ENCODE measurements at regions not wholly inside any gene's neighbourhood (a gene's known extent, or its start where the extent isn't known, plus 50 kb on each side); places are given as distances from the start of the nearest gene placed in this dataset.

DNA sequence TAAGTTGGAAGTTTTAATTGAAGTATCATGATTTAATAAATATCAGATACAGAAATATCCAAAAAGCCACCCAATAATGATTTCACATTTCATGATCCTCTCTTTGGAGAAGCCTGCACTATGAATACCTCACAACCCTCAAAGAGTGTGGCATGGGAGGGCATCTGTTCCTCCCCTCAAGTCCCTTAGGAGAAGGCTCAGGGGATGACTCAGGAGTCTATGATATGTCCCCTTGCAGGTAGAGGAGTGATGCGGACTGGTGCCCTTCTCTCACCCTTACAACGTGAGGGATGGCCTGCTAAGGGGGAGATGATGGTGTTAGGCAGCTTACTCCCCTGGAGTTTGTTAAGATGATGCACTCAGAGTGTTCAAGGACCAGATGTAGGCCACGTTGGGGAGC, 303.3 kb upstream of the DUSP10 start:
- Histone ChIP-seq H3K36me3 (ENCODE audit: control insufficient read depth in 2 of 2, insufficient read depth in 2 of 2, low read length in 2 of 2) (no peaks in the 10 kb centered on the region), H3K4me3 (ENCODE audit: low read length in 2 of 2) (no peak overlapping the region), H3K9me3 (ENCODE audit: control insufficient read depth in 2 of 2, low read length in 2 of 2) (no peaks in the 10 kb centered on the region), H3K4me1 (ENCODE audit: control insufficient read depth, insufficient read depth, low read length) (peaks cover 39% of the 10 kb centered on the region), H3K27me3 (ENCODE audit: control insufficient read depth in 1 of 2, insufficient read depth in 2 of 2, low read length in 2 of 2) (no peaks in the 10 kb centered on the region), H3K27ac (ENCODE audit: low read length) (peak overlapping the region; percentile 37), H3K9ac (ENCODE audit: low read length in 2 of 2) (no peak overlapping the region)

DNA sequence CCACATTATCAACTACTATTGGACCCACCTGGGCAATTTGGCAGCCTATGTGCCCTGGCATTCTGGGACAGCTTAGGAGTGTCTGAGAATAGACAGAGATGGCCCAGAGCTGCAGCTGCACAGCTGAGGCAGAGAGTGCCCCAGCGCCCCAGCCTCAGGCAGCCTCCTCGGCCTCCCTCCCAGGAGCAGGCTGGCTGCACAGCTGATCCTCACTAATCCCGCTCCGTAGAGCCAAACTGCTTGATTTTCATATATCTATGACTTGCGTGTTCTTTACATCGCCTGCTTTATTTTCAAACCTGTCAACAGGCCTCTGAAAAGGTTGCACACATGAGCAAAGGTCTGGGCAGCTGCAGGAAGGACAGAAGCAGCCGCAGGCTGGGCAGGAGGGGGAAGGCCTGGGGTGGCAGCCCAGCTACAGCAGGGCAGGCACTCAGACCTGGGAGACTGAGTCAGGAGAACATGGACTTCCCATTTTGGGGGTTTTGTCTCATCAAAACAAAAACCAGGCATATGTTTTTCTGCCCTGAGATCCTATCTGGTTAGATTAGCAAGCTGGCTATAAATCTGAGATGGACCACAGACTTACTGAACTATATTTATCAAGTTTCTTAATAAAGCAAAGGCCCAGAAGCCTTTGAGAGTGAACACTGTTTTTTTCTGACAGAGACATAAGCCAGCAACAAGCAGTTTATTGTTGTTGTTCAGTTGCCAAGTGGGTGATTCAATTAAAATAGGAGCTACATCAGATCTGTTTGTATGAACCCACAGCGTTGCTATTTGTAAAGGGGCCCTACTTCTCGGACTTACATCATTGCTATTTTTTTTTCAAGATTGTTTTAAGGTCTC, 301.8 kb upstream of the DUSP10 start:
- no peak overlapping the region for H3K4me3 ChIP-seq (ENCODE audit: low read length in 2 of 2)
- H3K27ac ChIP-seq (ENCODE audit: low read length) = peak overlapping the region; percentile 92
- H3K36me3 ChIP-seq (ENCODE audit: control insufficient read depth in 2 of 2, insufficient read depth in 2 of 2, low read length in 2 of 2) = no peaks in the 10 kb centered on the region
- H3K9ac ChIP-seq (ENCODE audit: low read length in 2 of 2) = peak overlapping the region; percentile 34 to 55
- H3K4me1 ChIP-seq (ENCODE audit: control insufficient read depth, insufficient read depth, low read length) = peaks cover 42% of the 10 kb centered on the region
- no peaks in the 10 kb centered on the region for H3K9me3 ChIP-seq (ENCODE audit: control insufficient read depth in 2 of 2, low read length in 2 of 2)
- no peaks in the 10 kb centered on the region for H3K27me3 ChIP-seq (ENCODE audit: control insufficient read depth in 1 of 2, insufficient read depth in 2 of 2, low read length in 2 of 2)

DNA sequence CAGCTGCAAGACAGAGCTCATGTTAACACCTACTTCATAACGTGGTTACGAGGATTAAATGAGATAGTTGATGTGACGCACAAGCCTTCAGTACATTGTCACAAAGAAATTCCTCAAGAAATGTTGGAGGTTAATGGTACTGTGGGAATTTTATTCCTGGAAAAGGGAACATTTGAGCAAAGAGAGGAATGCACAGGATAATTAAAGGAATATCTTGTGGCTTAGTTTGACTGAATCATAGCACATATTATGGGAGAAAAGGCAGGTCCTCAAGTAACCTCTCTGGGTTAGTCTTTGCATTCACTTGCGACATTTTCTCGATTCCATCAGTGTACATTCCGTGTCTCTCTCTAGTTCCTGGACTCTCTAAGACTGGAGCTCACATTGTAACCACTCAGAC, 300.2 kb upstream of the DUSP10 start:
- H3K9me3 ChIP-seq (ENCODE audit: control insufficient read depth in 2 of 2, low read length in 2 of 2) = no peaks in the 10 kb centered on the region
- H3K4me3 ChIP-seq (ENCODE audit: low read length in 2 of 2) = no peak overlapping the region
- H3K4me1 ChIP-seq (ENCODE audit: control insufficient read depth, insufficient read depth, low read length) = peaks cover 42% of the 10 kb centered on the region
- H3K27me3 ChIP-seq (ENCODE audit: control insufficient read depth in 1 of 2, insufficient read depth in 2 of 2, low read length in 2 of 2) = no peaks in the 10 kb centered on the region
- no peak overlapping the region for H3K27ac ChIP-seq (ENCODE audit: low read length)
- H3K9ac ChIP-seq (ENCODE audit: low read length in 2 of 2) = no peak overlapping the region
- no peaks in the 10 kb centered on the region for H3K36me3 ChIP-seq (ENCODE audit: control insufficient read depth in 2 of 2, insufficient read depth in 2 of 2, low read length in 2 of 2)

DNA sequence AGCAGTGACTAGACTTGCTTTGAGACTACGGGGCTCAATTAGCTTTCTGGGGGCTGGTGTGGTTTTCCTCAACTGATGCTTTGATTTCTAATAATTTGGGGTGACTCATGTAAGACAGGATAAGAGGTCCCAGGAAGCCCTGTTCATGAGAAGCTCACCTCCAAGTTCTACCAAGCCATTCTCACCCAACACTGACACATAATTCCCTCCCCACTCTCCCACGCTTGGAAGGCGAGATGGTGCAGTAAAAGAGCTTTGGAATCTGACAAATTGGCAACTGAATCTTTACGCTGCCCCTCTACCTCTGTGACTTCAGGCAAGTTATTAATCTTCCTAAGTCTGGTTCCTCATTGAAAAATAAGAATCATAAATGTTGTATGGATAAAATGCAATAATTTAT, 299.1 kb upstream of the DUSP10 start:
- no peaks in the 10 kb centered on the region for H3K36me3 ChIP-seq (ENCODE audit: control insufficient read depth in 2 of 2, insufficient read depth in 2 of 2, low read length in 2 of 2)
- no peaks in the 10 kb centered on the region for H3K27me3 ChIP-seq (ENCODE audit: control insufficient read depth in 1 of 2, insufficient read depth in 2 of 2, low read length in 2 of 2)
- H3K4me1 ChIP-seq (ENCODE audit: control insufficient read depth, insufficient read depth, low read length) = peaks cover 42% of the 10 kb centered on the region
- H3K9me3 ChIP-seq (ENCODE audit: control insufficient read depth in 2 of 2, low read length in 2 of 2) = no peaks in the 10 kb centered on the region
- H3K9ac ChIP-seq (ENCODE audit: low read length in 2 of 2) = no peak overlapping the region
- no peak overlapping the region for H3K27ac ChIP-seq (ENCODE audit: low read length)
- no peak overlapping the region for H3K4me3 ChIP-seq (ENCODE audit: low read length in 2 of 2)

DNA sequence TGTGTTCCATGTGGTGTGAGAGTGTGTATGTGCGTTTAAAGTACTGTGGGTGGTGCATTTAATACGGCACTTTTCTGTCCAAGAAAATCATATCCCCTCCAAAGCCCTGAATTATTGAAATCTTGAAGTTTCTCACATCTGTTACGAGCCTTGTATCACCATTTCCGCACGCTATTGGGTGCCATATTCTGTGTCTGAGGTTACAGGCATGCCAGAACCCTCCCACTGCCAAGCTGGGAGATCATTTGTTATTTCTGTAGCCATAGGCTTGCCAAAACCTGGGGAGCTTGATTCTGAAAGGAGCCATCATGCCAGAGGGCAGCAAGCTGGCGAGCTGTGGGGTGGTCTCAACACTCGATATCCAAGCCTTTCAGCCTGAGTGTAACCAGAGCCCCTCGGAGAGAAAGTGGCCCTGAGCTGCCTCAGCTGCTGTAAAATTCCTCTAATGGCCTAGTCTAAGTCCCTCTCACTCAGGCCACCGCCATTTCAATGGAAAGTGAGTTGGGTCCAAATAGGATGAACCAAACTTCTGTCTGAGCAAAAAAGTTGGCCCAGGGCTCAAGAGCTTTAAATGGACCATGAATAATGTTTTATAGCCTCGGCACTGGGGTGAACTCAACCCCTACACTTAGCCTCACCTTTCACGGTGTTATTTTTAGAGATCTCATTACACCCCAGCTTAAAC, 298.4 kb upstream of the DUSP10 start:
- Histone ChIP-seq H3K27me3 (ENCODE audit: control insufficient read depth in 1 of 2, insufficient read depth in 2 of 2, low read length in 2 of 2) (no peaks in the 10 kb centered on the region), H3K36me3 (ENCODE audit: control insufficient read depth in 2 of 2, insufficient read depth in 2 of 2, low read length in 2 of 2) (no peaks in the 10 kb centered on the region), H3K9me3 (ENCODE audit: control insufficient read depth in 2 of 2, low read length in 2 of 2) (no peaks in the 10 kb centered on the region), H3K9ac (ENCODE audit: low read length in 2 of 2) (no peak overlapping the region), H3K27ac (ENCODE audit: low read length) (no peak overlapping the region), H3K4me3 (ENCODE audit: low read length in 2 of 2) (no peak overlapping the region), H3K4me1 (ENCODE audit: control insufficient read depth, insufficient read depth, low read length) (peaks cover 38% of the 10 kb centered on the region)

DNA sequence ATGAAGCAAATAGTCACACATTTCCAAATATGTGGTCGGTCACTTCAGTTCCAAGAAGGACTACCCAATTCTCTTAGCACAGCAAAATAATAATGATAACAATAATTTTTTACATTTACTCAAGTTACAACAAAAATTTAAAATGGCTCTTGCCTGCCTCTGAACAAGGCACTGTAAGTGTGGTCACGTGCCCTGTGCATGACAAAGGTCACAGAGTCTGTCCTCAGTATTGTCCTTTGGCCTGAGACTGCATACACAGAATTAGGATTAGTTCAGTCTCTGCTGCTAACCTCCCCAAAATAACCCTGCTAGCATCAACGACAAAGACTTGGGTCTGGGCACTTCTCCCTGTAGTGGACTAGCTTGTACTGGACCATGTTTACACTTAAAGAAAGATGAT, 297.1 kb upstream of the DUSP10 start:
- no peak overlapping the region for H3K9ac ChIP-seq (ENCODE audit: low read length in 2 of 2)
- H3K36me3 ChIP-seq (ENCODE audit: control insufficient read depth in 2 of 2, insufficient read depth in 2 of 2, low read length in 2 of 2) = no peaks in the 10 kb centered on the region
- no peak overlapping the region for H3K27ac ChIP-seq (ENCODE audit: low read length)
- H3K27me3 ChIP-seq (ENCODE audit: control insufficient read depth in 1 of 2, insufficient read depth in 2 of 2, low read length in 2 of 2) = no peaks in the 10 kb centered on the region
- H3K4me3 ChIP-seq (ENCODE audit: low read length in 2 of 2) = no peak overlapping the region
- peaks cover 28% of the 10 kb centered on the region for H3K4me1 ChIP-seq (ENCODE audit: control insufficient read depth, insufficient read depth, low read length)
- no peaks in the 10 kb centered on the region for H3K9me3 ChIP-seq (ENCODE audit: control insufficient read depth in 2 of 2, low read length in 2 of 2)

DNA sequence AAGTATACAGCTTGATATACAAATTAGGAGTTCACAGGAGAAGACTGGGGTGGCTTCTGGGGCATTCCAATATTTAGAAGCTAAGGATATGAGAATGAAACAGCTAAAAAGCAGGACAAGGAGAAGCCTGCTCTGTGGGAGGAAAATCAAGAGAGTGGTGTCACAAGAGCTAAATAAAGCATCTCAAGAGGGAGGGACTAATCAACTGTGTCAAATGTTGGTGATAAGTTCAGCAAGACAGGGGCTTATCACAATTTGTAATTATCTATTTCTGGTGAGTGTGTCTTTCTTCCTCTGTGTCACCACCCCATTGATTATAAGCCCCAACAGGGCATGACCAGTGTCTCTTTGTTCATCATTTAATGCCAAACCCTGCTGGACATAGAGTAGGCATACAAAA, 295.8 kb upstream of the DUSP10 start:
- Histone ChIP-seq H3K9ac (ENCODE audit: low read length in 2 of 2) (no peak overlapping the region), H3K36me3 (ENCODE audit: control insufficient read depth in 2 of 2, insufficient read depth in 2 of 2, low read length in 2 of 2) (no peaks in the 10 kb centered on the region), H3K4me3 (ENCODE audit: low read length in 2 of 2) (no peak overlapping the region), H3K9me3 (ENCODE audit: control insufficient read depth in 2 of 2, low read length in 2 of 2) (no peaks in the 10 kb centered on the region), H3K27ac (ENCODE audit: low read length) (no peak overlapping the region), H3K27me3 (ENCODE audit: control insufficient read depth in 1 of 2, insufficient read depth in 2 of 2, low read length in 2 of 2) (no peaks in the 10 kb centered on the region), H3K4me1 (ENCODE audit: control insufficient read depth, insufficient read depth, low read length) (peaks cover 19% of the 10 kb centered on the region)

DNA sequence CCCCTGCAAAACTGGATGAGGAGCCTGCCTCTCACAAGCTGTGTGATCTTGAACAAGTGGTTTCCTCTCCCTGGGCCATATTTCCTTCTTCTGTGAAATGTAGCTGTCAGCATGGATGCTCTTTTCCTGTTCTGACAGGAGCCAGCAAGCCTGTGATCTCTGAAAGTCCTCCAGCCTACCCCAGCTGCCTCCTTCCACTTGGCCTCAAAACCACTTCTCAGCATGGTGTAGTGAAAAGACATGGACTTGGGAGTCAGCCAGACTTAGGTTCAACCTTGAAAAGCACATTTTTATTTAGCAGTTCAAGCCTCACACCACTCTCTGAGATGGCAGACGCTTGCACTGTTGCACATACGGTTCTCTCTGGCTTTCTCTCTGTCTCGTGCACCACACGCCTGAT, 292.9 kb upstream of the DUSP10 start:
- Histone ChIP-seq H3K4me3 (ENCODE audit: low read length in 2 of 2) (no peak overlapping the region), H3K4me1 (ENCODE audit: control insufficient read depth, insufficient read depth, low read length) (peaks cover 6% of the 10 kb centered on the region), H3K36me3 (ENCODE audit: control insufficient read depth in 2 of 2, insufficient read depth in 2 of 2, low read length in 2 of 2) (no peaks in the 10 kb centered on the region), H3K27ac (ENCODE audit: low read length) (no peak overlapping the region), H3K9me3 (ENCODE audit: control insufficient read depth in 2 of 2, low read length in 2 of 2) (no peaks in the 10 kb centered on the region), H3K27me3 (ENCODE audit: control insufficient read depth in 1 of 2, insufficient read depth in 2 of 2, low read length in 2 of 2) (no peaks in the 10 kb centered on the region), H3K9ac (ENCODE audit: low read length in 2 of 2) (no peak overlapping the region)

DNA sequence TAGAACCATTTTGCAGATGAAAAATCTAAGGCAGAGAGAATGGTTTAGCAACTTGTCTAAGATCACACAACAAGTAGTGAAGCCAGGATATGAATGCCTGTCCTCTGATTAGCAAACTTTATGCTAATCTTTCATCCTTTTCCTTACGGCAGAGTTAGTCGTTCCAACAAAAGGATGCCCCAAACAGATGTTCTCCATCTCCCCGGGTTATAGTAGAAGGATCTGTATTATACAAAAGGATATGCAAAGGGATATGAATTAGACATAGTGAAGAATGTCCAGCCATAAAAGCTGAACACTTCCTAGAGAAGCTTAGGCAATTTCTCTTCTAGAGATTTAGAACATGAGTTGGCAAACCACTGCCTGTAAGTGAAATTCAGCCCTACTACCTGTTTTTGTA, 291.6 kb upstream of the DUSP10 start:
- no peak overlapping the region for H3K27ac ChIP-seq (ENCODE audit: low read length)
- H3K4me1 ChIP-seq (ENCODE audit: control insufficient read depth, insufficient read depth, low read length) = peaks cover 3% of the 10 kb centered on the region
- no peak overlapping the region for H3K4me3 ChIP-seq (ENCODE audit: low read length in 2 of 2)
- H3K36me3 ChIP-seq (ENCODE audit: control insufficient read depth in 2 of 2, insufficient read depth in 2 of 2, low read length in 2 of 2) = no peaks in the 10 kb centered on the region
- no peak overlapping the region for H3K9ac ChIP-seq (ENCODE audit: low read length in 2 of 2)
- no peaks in the 10 kb centered on the region for H3K9me3 ChIP-seq (ENCODE audit: control insufficient read depth in 2 of 2, low read length in 2 of 2)
- H3K27me3 ChIP-seq (ENCODE audit: control insufficient read depth in 1 of 2, insufficient read depth in 2 of 2, low read length in 2 of 2) = no peaks in the 10 kb centered on the region

DNA sequence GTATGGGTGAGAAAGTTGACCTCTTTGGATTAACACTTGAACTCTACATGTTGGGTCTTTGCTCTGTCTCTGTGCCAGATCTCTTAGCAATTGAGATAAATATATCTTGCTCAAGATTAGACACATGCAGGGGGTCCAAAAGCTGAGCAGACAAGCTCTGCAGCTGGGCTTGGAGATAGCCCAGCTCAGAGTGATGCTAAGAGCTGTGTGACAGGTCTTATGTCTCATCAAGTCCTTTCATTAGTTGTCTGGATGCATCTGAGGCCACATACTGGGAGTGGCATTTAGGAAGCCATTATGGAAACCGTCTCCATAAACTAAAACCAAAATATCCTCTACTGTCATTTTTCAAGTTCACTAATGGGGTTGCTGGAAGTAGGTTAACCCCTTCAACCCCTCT, 289.4 kb upstream of the DUSP10 start:
- Histone ChIP-seq H3K4me1 (ENCODE audit: control insufficient read depth, insufficient read depth, low read length) (peaks cover 3% of the 10 kb centered on the region), H3K27me3 (ENCODE audit: control insufficient read depth in 1 of 2, insufficient read depth in 2 of 2, low read length in 2 of 2) (no peaks in the 10 kb centered on the region), H3K27ac (ENCODE audit: low read length) (no peak overlapping the region), H3K36me3 (ENCODE audit: control insufficient read depth in 2 of 2, insufficient read depth in 2 of 2, low read length in 2 of 2) (no peaks in the 10 kb centered on the region), H3K9me3 (ENCODE audit: control insufficient read depth in 2 of 2, low read length in 2 of 2) (no peaks in the 10 kb centered on the region), H3K9ac (ENCODE audit: low read length in 2 of 2) (no peak overlapping the region), H3K4me3 (ENCODE audit: low read length in 2 of 2) (no peak overlapping the region)

DNA sequence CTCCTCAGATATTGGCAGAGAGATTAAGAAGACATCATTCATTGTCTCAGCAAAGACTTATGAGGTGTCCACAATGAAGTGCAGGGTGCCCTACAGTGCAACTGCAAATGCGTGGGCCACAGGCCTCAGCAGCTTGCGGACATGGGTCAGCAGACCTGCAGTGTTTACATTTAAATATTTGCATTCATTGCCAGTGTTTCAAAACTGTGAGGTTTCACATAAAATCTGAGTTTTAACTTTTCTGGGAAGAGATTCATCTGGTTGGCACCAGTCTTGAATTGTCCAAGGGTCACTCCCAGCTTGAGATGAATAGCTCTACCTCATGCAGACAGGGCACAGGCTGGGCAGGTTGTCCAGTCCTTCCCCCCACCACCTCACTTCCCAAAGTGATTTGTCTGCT, 286.8 kb upstream of the DUSP10 start:
- H3K4me3 ChIP-seq (ENCODE audit: low read length in 2 of 2) = no peak overlapping the region
- H3K4me1 ChIP-seq (ENCODE audit: control insufficient read depth, insufficient read depth, low read length) = no peaks in the 10 kb centered on the region
- no peaks in the 10 kb centered on the region for H3K27me3 ChIP-seq (ENCODE audit: control insufficient read depth in 1 of 2, insufficient read depth in 2 of 2, low read length in 2 of 2)
- H3K27ac ChIP-seq (ENCODE audit: low read length) = no peak overlapping the region
- H3K36me3 ChIP-seq (ENCODE audit: control insufficient read depth in 2 of 2, insufficient read depth in 2 of 2, low read length in 2 of 2) = no peaks in the 10 kb centered on the region
- no peaks in the 10 kb centered on the region for H3K9me3 ChIP-seq (ENCODE audit: control insufficient read depth in 2 of 2, low read length in 2 of 2)
- H3K9ac ChIP-seq (ENCODE audit: low read length in 2 of 2) = no peak overlapping the region

Measured in stomach smooth muscle (tissue), 2 donors.